Epithelial cell of proximal tubule (primary cell): ENCODE measurements at regions not wholly inside any gene's neighbourhood (a gene's known extent, or its start where the extent isn't known, plus 50 kb on each side); places are given as distances from the start of the nearest gene placed in this dataset.

Source experiments
- DNase-seq: peaks from one replicate; pipeline ENCODE4 v3.0.0-alpha.2; 2011; ENCODE audit warnings: low read depth
- H3K4me3 ChIP-seq: 2 replicates; pipeline ENCODE4 v1.5.1; 2011; ENCODE audit warnings: low read depth, mild to moderate bottlenecking, low read length
- TF ChIP-seq, protein P1 (sequence below): conservative IDR thresholded peaks from 2 replicates; pipeline ENCODE4 v1.5.1; 2012; ENCODE audit warnings: low read depth, mild to moderate bottlenecking, low read length

DNA sequence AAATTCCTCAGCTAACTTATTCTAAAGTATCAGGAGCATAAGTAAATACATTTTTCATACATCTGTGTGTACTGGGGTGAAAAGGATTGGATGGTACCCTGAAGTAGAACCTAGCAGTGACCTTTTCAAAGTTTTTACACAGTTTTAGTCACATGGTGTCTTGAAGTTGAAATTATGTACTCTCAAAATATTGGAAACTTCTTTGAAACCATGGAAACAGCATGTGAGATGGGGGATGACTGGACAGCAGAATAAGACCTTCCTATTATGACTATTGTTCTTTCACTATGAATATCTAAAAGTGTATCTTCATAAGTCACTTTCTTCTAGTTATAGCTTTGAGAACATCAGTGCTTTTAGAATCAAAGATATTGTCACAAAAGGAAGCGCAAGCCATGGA lies 301.5 kb upstream of the ELAVL2 start:
- DNase-seq = no peak
- TF ChIP-seq, protein P1, sequence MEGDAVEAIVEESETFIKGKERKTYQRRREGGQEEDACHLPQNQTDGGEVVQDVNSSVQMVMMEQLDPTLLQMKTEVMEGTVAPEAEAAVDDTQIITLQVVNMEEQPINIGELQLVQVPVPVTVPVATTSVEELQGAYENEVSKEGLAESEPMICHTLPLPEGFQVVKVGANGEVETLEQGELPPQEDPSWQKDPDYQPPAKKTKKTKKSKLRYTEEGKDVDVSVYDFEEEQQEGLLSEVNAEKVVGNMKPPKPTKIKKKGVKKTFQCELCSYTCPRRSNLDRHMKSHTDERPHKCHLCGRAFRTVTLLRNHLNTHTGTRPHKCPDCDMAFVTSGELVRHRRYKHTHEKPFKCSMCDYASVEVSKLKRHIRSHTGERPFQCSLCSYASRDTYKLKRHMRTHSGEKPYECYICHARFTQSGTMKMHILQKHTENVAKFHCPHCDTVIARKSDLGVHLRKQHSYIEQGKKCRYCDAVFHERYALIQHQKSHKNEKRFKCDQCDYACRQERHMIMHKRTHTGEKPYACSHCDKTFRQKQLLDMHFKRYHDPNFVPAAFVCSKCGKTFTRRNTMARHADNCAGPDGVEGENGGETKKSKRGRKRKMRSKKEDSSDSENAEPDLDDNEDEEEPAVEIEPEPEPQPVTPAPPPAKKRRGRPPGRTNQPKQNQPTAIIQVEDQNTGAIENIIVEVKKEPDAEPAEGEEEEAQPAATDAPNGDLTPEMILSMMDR = no peak
- no peak overlapping the region for H3K4me3 ChIP-seq

DNA sequence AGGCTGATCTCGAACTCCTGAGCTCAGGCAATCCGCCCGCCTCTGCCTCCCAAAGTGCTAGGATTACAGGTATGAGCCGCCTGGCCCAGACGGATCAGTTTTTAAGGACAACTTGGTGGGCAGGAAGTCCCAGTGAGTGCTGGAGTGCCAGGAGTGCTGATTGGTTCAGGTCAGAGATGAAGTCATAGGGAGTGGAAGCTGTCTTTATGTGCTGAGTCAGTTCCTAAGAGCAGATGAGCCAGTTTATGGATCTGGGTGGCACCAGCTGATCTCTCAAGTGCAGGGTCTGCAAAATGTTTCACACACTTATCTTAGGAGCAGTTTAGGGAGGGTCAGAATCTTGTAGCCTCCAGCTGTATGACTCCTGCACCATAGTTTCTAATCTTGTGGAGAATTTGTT lies 292.1 kb upstream of the ELAVL2 start:
- H3K4me3 ChIP-seq = no peak overlapping the region
- TF ChIP-seq, protein P1 = no peak
- no peak for DNase-seq

DNA sequence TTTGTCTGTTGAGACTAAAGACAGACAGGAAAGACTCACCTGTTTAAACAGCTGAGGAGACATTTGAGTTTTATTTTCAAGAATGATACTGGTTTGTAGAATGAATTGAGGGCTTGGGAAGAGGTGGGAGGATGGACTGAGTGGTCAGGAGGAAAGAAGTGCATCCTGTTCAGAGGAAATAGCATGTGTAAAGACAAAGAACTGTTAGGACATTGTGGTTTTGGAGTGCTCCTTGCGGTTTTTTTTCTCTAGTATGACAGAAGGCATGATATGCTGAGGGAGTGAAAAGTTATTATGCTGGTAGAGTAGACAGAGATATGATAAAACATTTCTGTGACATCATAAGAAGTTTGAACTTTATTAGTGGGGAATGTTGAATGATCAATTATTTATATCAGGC lies 270.7 kb upstream of the ELAVL2 start:
- H3K4me3 ChIP-seq = no peak overlapping the region
- no peak for DNase-seq
- TF ChIP-seq, protein P1 = no peak

DNA sequence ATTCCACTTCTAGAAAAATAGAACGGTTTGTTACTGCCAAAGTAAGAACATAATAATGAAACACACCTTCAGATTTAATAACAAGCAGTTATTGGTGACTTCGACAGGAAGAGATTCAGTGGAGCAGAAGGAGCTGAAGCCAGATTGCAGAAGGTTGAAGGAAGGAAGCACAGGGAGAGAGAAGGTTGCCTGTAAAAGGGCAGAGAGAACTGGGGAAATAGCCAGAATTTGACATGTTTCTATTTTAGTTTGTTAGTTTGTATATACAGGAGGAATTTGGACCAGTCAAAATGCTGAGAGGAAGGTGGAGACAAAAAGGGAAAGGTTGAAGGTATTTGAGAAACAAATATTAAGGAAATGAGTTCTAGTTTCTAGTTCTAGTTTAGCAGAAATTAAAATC lies 269.2 kb upstream of the ELAVL2 start:
- TF ChIP-seq, protein P1 = no peak
- no peak overlapping the region for H3K4me3 ChIP-seq
- no peak for DNase-seq

DNA sequence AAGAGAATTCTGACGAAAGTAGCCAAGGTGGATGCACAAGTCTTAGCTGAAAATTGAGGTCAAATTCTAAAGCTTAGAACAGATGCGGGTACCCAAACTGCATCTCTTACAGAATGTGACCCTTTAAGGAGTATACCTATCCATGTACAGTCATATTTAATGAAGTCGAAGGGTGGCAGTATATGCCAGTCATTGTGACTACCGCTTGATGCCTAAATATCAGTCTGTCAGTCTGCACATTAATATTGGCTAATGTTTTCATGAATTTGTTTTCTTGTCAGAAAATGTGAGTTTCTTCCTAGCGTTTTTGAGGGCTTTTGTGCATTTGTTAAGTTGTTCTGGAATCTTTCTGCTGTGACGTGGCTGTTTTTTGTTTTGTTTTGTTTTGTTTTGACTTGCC lies 264.5 kb upstream of the ELAVL2 start:
- H3K4me3 ChIP-seq = no peak overlapping the region
- TF ChIP-seq, protein P1 = no peak
- DNase-seq = no peak

DNA sequence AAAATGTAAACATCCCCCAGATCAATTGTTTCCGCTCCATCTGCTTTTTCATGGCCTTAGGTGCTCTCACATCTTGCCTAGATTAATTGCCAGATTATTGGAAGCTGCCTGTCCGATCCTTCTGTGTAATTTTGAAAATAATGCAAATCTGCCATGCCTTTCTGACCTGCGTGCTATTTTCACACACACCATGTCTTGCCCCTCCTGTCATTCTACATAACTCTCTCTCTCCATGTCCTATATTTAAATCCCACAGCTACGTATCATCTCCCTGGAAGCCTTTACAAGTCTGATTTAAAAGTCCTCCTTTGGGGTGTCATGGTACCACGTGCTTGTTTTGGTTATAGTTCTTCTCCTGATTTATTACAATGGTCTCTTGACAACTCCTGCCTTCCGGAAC lies 247.6 kb upstream of the ELAVL2 start:
- no peak overlapping the region for H3K4me3 ChIP-seq
- DNase-seq = no peak
- TF ChIP-seq, protein P1 = no peak

DNA sequence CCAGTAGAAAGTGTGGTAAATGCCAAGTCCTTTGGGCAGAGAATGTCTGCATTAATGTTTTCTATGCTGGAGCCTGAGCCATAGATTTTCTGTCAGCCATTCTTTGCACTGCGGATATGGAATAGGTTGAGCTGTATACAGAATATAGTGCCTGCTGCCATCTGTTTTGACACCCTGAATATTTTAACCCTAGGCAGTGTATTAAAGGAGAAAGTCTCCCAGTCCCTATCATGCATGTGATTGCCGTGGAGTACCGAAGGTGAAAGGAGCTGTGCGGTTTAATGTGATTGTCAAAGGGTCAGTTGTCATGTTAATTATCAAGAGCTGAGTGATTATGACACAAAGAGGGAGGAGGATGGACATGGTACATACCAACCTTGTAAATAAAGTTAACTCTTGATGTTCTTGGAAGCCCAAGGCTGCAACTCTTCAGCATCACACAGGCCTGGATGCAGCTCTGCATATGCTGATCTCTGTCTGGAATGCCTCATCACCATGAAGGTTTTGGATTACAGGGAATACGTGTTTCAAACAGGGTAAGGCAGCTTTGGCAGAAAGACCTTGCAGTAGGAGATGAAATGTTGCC lies 247.1 kb upstream of the ELAVL2 start:
- TF ChIP-seq, protein P1 = no peak
- no peak overlapping the region for H3K4me3 ChIP-seq
- DNase-seq = no peak
